Activated CD4-positive, alpha-beta T cell treated with anti-CD3 and anti-CD28 coated beads for 24 hours (primary cell): ENCODE measurements at regions not wholly inside any gene's neighbourhood (a gene's known extent, or its start where the extent isn't known, plus 50 kb on each side); places are given as distances from the start of the nearest gene placed in this dataset.

Experiments
- DNase-seq, 2 donors: peaks; one replicate each; pipeline ENCODE4 v3.0.0-alpha.2; 2020; ENCODE audit warnings: low read depth in 2 of 2

DNA sequence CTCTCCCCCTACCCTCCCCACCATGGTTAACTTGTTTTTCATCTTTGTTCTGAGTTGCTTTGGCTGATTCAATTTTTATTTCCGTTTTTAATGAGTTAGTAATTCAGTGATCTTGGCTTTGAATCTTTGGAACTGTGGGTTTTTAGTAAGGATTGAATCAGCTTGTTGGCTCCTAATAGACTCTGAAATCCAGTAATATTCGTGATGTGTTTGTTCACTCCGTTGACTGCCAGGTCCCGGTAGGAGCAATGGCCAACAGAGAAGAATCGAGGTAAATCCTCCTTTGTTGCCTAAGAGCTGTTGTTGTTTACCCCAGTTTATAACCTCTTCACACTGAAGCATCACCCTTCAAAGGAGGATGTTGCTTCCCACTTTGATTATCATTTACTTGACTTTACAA lies 92.7 kb downstream of the PCSK1 start:
- DNase-seq: no peak

DNA sequence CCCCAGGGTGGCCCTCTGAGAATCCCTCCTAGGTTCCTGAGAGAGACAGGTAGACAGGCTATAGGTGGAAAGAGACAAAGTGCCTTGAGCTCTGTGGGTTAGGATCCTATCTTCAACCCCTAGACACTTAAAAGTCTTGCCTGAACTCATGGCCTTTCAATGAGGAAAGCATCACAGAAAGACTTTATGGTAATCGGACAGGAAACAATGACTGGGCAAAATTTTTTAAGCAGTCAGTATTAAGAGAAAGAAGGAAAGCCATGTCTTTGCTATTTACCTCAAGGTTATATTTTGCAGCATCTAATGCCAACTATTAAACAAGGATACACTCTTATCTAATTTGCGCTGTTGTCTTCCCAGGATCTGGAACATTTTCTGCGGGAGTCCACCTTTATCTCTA lies 93.2 kb downstream of the PCSK1 start:
- DNase-seq: no peak

DNA sequence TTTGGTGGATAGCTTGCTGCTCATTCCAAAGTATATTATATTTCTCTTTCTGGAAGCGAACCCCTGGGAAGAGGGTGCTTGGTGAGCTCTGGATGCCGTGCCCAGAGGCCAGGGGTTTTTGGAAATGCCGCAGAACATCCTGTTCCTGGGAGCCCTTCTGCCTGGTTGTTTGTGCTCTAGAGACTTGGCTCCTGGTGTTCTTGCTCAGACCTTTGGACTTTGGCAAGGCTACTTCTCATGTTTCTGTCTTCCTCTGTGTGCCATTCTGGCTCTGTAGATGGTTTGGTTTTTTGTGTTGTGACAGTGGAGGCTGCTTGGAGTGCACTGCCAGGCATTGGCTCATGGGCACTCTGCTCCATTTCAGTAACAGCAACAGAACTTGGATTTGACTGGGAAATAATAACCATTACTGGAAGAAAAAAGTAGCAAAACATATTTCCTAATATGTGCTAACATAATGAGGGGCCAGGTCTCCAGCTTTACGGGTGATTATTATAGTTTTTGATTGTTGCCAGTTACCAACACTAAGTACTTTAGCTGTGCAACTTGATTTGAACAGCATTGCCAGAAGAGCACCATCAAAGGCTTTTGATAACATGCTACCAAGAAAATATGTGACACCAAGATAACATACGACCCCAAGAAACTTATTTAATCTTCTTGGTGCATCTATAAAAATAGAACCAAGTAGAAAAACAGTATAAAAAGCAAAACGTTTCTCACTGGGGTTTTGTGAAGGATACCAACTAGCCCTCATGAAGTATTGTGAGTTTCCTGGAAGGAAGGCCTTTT lies 94.2 kb downstream of the PCSK1 start:
- no peak for DNase-seq

DNA sequence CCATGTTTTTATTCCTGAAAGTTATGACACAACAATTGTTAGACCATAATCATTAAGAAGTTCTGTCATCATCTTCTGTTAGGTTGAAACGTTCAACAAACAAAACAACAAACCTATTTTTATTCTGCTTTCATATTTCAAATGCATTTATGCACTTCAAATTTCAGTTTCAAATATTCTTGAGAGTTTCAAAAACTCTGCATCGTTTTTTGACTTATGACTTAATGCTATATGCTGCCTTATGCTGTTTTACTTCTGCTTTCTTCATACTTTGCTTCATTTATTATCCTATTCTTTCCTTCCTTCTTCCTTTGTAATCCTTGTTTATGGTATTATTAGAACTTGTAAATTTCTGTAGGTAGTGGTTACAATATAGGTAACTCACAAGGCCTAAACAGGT lies 95.0 kb downstream of the PCSK1 start:
- DNase-seq: no peak

DNA sequence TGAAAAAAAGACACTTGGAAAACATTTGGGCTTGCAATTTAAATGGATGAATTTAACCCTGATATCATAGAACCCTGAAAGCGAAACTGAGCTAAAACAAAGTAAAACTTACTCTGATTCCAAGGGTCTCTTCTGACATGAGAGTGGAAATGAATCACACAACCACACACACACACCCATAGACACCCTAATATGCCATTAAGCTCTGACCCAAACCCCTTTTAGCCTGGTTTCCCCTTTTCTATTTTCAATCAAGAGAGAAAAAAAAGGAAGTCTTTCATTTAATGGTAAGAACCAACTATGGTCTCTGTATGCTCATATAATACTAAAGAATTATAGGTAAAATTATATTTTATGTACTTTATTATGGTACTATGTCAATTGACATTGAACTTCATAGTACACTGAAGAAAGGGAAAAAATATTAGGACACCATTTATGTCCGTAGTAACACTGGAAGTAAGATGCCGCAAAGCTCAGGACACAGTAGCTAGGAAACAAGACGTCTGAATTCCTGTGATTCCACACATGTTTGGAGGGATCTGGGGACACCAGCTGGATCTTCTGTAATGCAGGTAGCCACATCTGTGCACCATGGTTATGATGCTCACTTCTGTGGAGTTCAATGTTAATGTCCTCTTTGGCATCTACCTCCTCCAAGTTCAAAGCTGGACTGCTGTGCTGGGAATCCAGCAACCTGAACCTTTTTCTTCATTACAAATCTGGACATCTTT lies 95.8 kb downstream of the PCSK1 start:
- no peak for DNase-seq

DNA sequence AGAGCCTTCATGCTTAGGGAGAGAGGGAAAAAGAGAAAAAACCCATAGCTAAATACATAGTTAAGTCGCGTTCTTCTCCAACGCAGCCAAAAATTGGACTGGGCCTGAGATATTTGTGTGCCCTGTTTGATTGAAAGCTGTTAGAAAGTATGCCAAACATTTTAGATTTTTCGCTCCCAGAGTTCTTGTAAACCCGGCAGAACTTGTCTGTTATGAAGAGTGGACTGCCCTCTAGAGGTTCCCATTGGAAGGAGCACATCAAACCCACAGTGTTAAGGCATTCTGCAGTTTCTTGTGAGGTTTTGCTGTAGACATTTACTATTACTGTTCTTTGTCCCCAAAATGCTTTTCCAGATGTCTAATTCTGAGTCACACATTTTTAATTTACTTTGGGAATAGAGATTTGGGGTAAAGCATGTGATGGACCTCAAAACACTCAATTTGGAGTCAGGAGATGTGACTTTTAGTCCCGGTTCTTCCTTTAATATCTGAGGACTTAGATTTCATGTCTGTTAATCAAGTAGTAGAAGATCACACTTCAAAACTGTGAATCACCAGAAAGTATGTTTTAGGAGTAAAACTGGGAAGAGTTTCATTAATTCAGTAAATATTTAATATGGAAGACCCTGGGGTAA lies 96.6 kb downstream of the PCSK1 start:
- peak; percentile 17 to 44 for DNase-seq

DNA sequence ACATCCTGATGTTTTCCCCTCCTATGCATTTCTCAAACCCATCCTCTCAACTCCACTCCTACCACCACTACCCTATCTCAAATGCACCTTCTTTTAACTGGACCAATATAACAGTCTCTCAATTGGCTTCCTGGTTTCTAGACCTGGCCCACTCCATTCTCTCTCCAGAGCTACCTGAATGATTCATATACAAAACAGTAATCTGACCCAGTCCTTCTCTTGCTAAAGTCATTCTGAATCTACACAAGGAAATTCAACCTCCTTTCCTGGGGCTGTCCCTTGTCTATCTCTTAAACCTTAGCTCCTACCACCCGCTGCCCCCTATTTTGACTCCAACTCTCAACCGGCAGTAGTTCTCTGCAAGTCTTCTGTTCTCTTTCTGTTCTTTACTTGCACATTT lies 97.2 kb downstream of the PCSK1 start:
- DNase-seq: no peak

DNA sequence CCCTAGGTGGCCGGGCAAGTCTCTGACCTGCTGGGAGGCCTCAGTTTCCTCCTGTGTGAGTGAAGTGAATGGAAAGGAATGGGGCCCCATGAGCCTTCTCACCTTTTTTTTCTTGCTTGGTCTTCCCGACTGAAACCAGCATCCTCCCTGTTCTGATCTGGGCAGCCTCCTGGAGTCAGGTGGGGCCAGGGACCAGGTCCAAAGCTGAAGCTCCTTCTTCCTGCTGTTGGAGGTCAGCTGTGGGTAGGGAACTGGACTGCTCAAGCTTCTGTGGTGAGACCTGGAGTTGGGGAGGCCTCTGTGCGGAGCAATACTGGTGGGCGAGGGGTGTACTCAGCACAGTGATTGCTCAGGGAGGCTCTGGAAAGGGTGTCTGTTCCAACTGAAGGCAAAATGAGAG lies 99.7 kb downstream of the PCSK1 start:
- no peak for DNase-seq

DNA sequence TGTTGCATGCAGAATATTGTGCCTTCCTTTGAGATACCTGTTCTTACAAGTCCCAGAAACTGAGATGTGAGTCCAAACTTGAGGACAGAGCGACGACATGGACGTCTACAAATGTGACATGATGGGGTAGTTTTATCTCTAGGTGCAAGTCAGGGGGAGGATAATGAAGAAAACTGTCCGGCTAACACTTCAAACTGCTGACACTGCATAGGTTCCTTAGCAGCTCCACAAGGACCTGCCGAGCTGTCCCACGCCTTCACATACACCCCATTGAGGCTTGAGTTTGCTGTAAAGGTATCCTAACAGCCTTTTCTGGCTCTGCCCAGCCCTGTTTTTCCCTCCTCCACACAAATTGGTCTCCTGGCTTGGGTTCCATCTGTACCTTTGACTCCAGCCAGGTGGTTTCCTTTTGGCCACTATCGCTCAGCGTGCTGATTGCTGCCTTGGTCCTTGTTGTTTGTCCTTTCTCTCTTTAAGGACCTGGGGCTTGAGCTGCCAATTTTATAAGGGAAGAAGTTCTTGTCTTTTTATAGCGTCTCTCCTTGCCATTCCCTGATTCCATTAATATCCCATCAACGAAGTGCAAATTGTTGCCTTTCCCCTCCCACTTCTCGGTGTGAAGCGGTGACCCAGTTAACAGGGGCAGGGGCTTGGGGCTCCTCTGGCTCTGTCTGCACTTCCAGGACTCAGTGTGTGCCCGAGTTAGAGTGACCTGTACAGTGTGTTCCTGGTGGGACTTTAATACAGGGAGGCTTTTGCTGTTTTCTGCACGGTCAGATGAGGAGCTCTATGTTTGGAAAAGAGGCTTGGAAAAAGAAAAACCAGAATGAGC lies 100.3 kb downstream of the PCSK1 start:
- no peak for DNase-seq

DNA sequence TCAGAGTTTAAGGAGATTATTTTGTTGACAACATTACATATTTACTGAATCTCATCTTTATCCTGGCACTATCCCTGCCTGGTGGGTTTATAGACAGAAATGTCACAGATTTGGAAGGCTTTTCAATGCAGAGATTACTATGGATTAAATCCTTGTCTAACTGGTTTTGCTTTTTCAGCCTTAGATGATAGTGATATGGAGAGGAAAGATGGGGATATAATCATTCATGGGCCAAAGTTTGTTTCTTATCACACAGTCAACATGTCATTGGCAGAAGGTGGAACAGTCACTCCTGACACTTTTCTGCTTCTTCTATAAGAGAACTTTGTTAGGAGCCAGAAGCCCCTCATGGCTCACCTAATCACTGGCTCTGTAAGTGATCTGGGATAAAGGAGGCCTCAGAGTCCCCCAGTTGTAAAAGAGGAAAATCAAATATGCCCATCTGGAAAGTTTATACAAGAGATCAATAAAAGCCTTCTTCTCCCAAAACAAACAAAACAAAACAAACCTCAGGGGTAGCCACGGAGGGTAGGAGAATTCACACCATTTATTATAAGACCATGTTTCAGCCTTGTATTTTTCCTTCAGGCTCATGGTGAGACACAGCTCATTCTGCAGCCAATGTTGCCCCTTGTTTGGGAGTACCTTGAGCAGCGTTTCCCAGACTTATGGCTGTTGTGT lies 101.2 kb downstream of the PCSK1 start:
- DNase-seq: no peak

DNA sequence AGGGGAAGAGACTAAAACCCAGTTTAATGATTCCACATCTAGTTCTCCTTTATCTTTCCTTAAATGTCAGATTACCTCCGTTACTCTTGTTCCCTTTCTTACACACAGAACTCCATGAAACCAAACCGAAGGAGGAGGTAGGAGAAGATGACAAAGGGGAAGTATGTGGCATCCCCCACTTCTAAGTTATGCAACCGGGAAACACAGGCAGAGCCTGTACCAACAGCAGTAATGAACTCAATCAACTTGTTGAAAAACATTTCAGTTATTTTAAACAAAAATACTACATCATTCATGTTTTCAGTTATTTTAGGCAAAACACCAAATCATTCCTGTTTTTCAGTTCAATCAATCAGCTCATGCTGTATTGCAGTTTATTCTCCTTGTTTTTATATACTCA lies 101.8 kb downstream of the PCSK1 start:
- DNase-seq: no peak

DNA sequence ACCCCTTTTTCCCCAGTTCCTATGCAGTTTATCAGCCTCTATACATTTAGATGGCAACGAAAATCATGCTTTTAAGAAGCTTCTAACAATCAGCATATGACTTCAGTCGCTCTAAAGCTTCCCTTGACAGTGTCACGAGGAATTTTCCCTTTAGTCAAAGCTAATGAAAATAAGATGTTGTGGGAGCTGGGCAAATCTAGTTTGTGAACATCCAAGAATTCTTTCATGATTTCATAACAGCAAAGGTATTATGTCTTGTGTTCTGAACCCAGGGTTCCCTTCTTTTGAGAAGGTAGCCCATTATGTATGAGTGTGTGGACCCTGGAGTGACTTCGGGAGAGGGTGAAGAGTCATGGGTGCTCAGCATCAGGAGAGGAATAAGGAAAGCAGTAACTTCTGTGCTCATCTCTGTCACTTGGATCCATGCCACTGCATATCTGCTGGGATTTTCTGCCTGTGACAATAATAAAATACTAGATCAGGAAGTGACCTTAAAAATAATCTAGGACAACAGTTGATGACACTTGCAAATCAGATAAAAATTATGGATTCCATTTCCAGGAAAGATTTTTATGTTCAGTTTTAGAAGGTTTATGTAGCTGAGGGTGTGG lies 102.4 kb downstream of the PCSK1 start:
- no peak for DNase-seq

DNA sequence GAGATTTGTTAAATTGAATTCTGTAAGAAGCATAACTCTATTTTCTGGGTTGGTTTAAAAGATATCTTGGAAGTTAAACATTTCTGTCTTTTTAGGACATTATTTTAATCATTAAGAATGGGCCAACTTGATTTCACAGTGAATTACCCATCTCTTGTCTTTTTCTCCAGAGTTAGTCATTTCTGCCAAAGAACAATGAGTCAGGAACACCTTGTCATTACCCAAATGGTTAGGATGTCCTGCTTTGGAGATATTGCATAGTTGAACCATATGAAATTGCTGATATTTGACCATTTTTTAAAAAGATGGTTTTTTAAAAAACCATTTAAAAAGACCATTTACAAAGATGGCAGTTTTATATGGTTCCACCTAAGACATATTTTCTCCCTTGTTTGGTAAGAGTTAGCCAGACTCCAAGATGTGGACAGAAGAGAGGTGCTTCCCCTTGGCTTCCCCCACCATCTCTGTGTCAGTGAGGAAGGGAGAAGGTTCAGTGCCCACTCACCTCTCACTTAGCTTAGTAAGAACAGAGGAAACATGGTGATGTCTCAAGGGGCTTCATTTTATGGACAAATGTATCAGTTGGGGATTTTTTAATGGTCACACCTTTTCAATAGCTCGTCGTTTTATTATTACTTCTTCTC lies 103.0 kb downstream of the PCSK1 start:
- DNase-seq: no peak

DNA sequence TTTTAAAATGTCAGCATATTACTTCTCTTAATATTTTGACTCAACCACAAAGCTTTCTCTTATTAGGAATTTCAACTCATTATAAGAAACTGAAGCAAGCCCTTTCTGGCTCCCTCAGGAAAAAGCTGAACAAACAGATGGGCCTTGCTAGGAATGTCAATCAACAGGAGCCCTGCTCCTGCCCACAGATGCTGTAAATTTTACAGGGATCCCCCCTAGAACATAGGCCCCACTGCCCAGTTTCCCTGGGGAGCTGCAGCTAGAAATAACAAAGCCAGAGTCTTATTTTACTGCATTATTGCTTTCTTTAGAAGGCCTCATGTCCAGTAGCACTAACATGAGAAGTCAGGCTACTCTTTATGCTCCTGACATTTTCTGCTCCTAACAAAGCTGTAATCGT lies 103.8 kb downstream of the PCSK1 start:
- no peak for DNase-seq

DNA sequence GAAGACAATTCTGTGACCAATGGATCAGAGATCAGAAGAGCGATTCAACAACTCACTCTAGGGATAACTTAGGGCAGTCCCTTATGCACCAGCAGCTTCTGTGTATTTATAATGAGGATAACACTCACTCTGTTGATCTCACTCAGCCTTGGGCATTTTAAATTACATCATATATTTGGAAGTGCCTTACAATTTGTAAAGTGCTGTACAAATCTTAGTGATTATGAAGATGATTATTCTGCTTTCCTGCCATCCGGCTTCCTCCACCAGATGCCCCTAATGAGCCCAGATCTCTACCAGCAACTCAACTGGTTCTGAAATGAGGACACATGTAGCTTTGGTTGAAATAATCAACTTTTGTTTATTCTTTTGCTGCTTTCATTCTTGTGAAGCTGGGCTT lies 105.3 kb downstream of the PCSK1 start:
- no peak for DNase-seq

DNA sequence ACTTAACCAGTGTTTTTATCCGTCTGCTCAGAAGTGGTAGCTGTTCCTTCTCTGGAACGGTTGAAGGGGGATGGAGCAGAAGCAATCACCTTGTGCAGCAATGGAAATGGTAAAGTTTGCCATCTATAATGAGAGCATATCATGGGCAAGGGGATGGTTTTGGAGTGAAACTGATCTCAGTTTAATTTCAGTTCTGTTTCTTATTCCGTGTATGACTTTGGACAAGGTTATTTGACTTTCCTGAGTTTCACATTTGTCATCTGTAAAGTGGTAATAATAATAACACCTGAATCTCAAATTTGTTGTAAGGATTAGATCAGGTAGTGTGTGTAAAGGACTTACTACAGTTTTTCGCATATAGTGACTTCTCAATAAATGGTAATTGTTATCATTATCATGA lies 106.1 kb downstream of the PCSK1 start:
- DNase-seq: no peak

DNA sequence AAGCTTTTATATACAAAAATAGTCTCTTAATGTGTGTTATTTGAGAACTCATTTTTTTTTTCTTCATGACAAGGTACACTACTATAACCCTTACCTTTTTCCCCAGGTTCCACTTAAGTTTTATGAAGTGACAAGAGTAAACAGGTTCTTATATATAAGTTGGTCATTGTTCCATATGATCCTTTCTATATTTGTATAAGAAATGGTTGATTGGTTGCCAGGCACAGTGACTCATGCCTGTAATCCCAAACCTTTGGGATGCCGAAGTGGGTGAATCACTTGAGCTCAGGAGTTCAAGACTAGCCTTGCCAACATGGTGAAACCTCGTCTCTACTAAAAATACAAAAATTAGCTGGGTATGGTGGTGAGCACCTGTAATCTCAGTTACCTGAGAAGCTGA lies 108.3 kb downstream of the PCSK1 start:
- no peak for DNase-seq

DNA sequence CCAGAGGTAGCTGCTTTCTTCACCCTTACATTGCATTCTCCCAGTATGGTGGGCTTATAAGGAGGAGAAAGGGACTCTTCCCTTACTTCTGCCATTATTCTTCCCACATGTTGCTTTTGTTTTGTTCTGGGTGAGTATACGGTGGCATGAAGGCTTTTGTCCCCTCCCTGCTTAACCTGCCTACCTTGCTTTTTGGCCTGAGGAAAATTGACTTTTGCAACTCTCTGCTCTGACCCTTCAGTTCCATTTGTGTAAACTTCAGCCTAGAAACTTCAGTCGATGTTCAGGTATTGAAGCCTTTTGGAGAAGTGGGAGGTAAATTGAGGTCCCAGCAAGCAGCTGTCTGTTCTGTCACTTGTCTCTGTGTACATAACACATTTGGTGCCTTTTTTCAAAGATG lies 110.2 kb downstream of the PCSK1 start:
- no peak for DNase-seq

DNA sequence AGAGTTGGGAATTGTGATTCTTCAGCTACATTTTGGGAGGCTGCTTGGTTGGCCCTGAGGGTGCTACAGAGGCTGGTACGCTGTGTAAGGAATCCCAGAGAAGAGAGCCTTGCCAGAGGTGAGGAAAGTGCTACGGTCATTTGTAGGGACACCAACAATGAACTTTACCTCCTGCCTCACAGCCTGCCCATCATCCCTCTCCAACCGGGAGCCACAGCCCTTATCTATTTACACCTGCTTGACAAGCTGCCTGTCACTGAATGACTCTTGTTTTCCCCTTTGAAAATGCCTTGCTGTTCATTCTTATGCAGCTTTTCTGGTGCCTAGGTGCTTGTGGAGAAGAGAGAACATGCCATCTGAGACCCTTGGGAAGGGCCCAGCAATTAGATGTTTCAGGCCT lies 110.8 kb downstream of the PCSK1 start:
- DNase-seq: no peak

DNA sequence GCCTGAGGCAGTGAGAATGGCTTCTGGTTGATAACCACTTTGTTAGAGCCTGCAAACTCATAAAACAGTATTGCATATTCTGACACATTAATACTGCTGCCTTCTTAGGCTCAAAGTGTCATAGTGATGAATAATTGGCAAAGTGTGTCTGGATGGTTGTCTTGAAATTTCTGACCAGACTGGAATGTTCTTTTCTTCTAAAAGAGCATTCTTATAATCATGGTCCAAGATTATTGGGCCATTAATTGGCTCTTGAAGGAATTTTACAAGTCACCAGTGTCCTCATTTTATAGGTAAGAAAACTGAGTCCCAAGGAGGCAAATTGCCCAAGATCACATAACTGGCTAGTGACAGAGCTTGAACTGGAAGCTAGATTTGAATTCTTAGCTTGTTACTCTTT lies 111.7 kb downstream of the PCSK1 start:
- DNase-seq: no peak

DNA sequence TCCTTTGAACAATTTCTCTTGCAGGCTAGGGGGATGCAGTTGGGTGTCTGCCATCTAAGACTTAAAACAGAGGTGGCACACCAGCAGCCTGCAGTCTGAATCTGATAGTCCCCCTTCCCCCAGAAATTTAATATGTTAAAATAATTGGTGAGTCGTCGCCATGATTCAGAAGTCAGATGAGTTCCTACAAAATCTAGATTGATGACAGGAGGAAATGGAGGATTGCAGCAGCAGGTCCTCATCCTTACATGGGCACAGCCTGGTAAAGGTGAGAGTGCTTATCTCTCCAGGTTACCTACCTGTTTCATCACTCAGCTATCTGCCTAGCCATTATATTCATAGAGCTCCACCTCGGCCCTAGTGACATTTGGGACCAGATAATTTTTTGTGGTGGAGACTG lies 112.3 kb downstream of the PCSK1 start:
- DNase-seq: no peak
